OCI-LY3 (cell line): ENCODE measurements at regions not wholly inside any gene's neighbourhood (a gene's known extent, or its start where the extent isn't known, plus 50 kb on each side); places are given as distances from the start of the nearest gene placed in this dataset.

ENCODE experiments used
- EZH2phosphoT487 ChIP-seq: fragments of 200-600 bp; shearing (Covaris generic); IDR thresholded peaks from 2 replicates; pipeline ENCODE4 v1.6.1; 2018; ENCODE audit warnings: antibody characterized with exemption, mixed run types, low read depth
- TF ChIP-seq, protein P1 (sequence below): fragments of 200-600, 300-600 bp; sonication (generic); IDR thresholded peaks from 2 replicates; pipeline ENCODE4 v1.5.1; 2014; ENCODE audit warnings: antibody characterized with exemption, low read length, low read depth

DNA sequence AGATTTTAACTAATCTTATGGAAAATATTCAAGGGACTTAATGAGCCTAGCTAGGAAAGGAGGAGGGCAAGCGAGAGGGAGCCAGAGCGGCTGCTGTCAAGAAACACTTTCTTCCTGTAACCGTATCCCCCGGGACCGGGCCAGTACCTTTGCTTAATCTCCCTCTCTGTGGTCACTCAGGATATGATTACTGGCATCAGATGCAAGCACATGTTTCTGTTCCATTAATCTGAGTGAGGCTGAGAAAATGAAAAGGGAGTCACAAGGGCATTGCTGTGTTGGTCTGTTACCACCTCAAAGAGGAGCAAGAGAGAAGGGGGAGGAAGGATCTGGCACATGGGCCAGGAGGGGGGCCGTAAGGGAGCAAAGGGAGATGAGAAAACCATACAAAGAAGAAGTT, 356.7 kb upstream of the GATB start:
- TF ChIP-seq, protein P1, sequence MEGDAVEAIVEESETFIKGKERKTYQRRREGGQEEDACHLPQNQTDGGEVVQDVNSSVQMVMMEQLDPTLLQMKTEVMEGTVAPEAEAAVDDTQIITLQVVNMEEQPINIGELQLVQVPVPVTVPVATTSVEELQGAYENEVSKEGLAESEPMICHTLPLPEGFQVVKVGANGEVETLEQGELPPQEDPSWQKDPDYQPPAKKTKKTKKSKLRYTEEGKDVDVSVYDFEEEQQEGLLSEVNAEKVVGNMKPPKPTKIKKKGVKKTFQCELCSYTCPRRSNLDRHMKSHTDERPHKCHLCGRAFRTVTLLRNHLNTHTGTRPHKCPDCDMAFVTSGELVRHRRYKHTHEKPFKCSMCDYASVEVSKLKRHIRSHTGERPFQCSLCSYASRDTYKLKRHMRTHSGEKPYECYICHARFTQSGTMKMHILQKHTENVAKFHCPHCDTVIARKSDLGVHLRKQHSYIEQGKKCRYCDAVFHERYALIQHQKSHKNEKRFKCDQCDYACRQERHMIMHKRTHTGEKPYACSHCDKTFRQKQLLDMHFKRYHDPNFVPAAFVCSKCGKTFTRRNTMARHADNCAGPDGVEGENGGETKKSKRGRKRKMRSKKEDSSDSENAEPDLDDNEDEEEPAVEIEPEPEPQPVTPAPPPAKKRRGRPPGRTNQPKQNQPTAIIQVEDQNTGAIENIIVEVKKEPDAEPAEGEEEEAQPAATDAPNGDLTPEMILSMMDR, result no peak
- no peak for TF ChIP-seq EZH2phosphoT487
